ENCODE measurements at regions not wholly inside any gene's neighbourhood (a gene's known extent, or its start where the extent isn't known, plus 50 kb on each side); places are given as distances from the start of the nearest gene placed in this dataset.

DNA sequence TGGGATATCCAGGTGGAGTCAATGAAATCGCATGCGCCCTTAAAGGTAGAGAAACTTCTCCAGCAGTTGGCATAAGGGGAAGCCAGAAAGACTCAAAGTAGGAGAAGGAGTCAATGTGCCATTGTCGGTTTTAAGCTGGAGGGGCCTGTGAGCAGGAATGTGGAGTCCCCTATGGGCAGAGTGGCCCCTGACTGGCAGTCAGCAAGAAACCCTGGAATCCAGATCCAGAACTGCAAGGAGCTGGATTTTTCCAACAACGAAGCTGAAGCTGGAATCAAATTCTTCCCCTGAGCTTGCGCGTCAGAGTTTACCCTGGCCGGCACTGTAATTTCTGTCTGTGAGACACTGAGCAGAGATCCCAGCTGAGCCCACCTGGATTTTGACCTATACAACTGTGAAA lies 315.0 kb downstream of the DHX35 start:
- Histone ChIP-seq H3K27ac (no peak overlapping the region), H3K9me3 (peaks cover 0 to 18% (median 0%) of the 10 kb centered on the region in 3 donors), H3K27me3 (peaks cover 4% of the 10 kb centered on the region), H3K4me1 (no peaks in the 10 kb centered on the region), H3K4me3 (no peak overlapping the region), H3K36me3 (no peaks in the 10 kb centered on the region)
- ATAC-seq = no peak
- WGBS, 2 donors (ENCODE audit: low coverage in 1 of 2) = 73 to 78% methylated on average over 6 to 7 of the region's 7 CpGs
- TF ChIP-seq POLR2A (IDR thresholded peaks at IDR 0.05) (no peak), POLR2AphosphoS5 (IDR thresholded peaks at IDR 0.05) (no peak), EP300 (IDR thresholded peaks at IDR 0.05) (no peak)
- TF ChIP-seq, protein P1, sequence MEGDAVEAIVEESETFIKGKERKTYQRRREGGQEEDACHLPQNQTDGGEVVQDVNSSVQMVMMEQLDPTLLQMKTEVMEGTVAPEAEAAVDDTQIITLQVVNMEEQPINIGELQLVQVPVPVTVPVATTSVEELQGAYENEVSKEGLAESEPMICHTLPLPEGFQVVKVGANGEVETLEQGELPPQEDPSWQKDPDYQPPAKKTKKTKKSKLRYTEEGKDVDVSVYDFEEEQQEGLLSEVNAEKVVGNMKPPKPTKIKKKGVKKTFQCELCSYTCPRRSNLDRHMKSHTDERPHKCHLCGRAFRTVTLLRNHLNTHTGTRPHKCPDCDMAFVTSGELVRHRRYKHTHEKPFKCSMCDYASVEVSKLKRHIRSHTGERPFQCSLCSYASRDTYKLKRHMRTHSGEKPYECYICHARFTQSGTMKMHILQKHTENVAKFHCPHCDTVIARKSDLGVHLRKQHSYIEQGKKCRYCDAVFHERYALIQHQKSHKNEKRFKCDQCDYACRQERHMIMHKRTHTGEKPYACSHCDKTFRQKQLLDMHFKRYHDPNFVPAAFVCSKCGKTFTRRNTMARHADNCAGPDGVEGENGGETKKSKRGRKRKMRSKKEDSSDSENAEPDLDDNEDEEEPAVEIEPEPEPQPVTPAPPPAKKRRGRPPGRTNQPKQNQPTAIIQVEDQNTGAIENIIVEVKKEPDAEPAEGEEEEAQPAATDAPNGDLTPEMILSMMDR (IDR thresholded peaks at IDR 0.05) = no peak

DNA sequence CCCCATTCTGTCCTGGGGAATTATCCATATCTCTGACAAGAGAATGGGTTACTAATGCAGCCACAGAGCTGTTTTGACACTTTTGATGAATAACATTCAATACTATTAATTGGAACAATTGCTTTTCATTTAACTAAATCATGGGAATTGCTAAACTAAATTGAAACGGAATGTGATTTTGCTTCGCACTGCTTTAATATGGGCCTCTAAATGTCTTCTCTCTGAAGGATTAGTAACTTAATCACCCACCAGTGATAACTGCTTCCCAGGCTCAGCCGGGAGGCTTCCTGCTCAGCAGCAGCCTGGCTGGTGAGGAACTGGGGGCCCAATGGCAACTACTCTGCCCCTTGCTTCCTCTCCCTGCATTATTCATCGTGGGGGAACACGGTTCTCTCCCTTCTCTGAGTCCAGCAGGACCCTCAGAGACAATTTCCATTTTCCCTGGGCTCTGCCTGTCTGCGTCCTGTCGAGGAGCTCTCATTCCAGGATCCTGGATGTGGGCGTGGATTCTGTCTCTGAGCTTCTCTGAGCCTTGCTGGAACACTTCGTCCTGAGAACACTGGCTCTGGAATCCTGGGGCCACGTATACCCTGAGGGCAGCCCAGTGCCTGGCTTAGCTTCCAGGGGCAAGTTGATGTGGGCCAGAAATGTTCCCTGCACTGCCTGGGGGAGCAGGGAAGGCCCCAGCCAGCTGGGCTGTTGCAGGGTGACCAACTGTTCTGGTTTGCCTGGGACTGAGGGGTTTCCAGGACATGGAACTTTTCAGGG lies 308.9 kb downstream of the DHX35 start:
- H3K9me3 ChIP-seq = peaks cover 0 to 5% (median 0%) of the 10 kb centered on the region in 3 donors
- ATAC-seq = no peak
- H3K36me3 ChIP-seq = no peaks in the 10 kb centered on the region
- no peaks in the 10 kb centered on the region for H3K27me3 ChIP-seq
- H3K27ac ChIP-seq = no peak overlapping the region
- no peak for TF ChIP-seq POLR2A (IDR thresholded peaks at IDR 0.05)
- no peak for TF ChIP-seq EP300 (IDR thresholded peaks at IDR 0.05)
- TF ChIP-seq, protein P1 (IDR thresholded peaks at IDR 0.05) = no peak
- TF ChIP-seq POLR2AphosphoS5 (IDR thresholded peaks at IDR 0.05) = no peak
- 34 to 51% methylated on average over 4 to 8 of the region's 10 CpGs for WGBS, 2 donors (ENCODE audit: low coverage in 1 of 2)
- H3K4me3 ChIP-seq = no peak overlapping the region
- H3K4me1 ChIP-seq = peaks cover 0 to 19% (median 0%) of the 10 kb centered on the region in 3 donors

DNA sequence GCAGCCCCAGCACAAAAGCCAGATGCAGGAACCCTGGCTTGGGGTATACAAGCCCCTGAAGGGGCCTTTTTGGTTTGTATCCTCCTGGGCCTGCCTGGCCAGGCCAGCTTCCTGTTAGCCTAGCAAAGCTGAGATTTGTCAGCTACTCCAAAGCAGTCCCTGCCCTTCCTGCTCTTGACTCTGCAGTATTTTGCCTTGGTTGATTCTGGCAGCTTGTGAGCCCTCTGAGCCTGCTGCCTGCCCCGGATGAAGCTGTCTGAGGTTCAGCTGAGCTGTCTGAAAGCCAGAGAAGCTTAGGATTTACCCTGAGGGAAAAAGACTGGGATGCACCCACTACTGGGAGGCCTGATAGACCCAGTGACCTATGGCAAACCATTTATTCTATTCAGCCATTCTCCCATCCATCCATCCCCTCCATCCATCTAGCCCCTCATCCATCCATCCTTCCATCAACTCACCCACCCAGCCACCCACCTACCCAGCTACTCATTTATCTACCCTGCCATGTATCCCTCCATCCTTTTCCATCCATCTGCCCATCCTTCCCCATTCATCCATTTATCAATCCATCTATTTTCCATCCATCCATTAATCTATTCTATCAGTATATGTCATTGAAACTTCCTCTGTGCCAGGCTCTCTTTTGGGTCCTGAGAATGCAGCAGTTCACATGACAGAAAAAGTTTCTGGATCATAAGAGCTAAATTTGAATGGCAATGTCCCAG lies 307.5 kb downstream of the DHX35 start:
- TF ChIP-seq POLR2A (IDR thresholded peaks at IDR 0.05) = no peak
- TF ChIP-seq, protein P1 (IDR thresholded peaks at IDR 0.05) = no peak
- no peak for TF ChIP-seq EP300 (IDR thresholded peaks at IDR 0.05)
- no peak for TF ChIP-seq POLR2AphosphoS5 (IDR thresholded peaks at IDR 0.05)
- no CpG with 5 or more reads among the region's 1 CpG for WGBS, 2 donors (ENCODE audit: low coverage in 1 of 2)
- no peak overlapping the region for H3K27ac ChIP-seq
- H3K4me1 ChIP-seq = peaks cover 0 to 19% (median 0%) of the 10 kb centered on the region in 3 donors
- H3K4me3 ChIP-seq = no peak overlapping the region
- no peaks in the 10 kb centered on the region for H3K9me3 ChIP-seq
- no peaks in the 10 kb centered on the region for H3K27me3 ChIP-seq
- no peak for ATAC-seq
- H3K36me3 ChIP-seq = no peaks in the 10 kb centered on the region

DNA sequence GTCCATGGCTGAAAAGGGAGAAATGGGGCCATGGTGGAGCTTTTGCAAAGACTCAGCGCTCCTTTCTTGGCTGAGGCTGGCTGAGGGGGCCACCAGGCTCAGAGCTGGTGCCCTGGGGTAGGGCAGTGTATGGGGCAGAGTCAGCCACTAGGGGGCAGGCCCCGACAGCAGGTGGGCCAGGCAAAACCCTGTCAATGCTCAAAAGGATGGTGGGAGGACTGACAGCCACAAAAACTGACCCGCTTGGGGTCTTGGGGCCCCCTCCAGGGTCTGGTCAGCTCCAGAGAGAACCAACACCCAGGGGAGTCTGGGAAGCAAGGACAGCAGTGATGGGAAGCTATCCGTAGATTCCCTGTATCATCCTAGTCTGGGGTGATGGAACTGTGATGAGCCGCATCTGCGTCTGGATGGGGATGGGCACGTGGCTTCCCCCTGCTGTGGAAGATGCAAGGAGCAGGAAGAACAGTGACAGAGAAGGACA lies 306.9 kb downstream of the DHX35 start:
- no peaks in the 10 kb centered on the region for H3K9me3 ChIP-seq
- peak; percentile 64 for ATAC-seq
- peaks cover 0 to 19% (median 0%) of the 10 kb centered on the region in 3 donors for H3K4me1 ChIP-seq
- H3K4me3 ChIP-seq = no peak overlapping the region
- H3K27me3 ChIP-seq = no peaks in the 10 kb centered on the region
- no peak overlapping the region for H3K27ac ChIP-seq
- 7 to 57% methylated on average over 3 of the region's 7 CpGs for WGBS, 2 donors (ENCODE audit: low coverage in 1 of 2)
- no peaks in the 10 kb centered on the region for H3K36me3 ChIP-seq
- no peak for TF ChIP-seq POLR2AphosphoS5 (IDR thresholded peaks at IDR 0.05)
- TF ChIP-seq, protein P1 (IDR thresholded peaks at IDR 0.05) = peak; percentile 50 to 89 (median 69)
- no peak for TF ChIP-seq EP300 (IDR thresholded peaks at IDR 0.05)
- TF ChIP-seq POLR2A (IDR thresholded peaks at IDR 0.05) = no peak
